K562 (cell line): ENCODE measurements at regions not wholly inside any gene's neighbourhood (a gene's known extent, or its start where the extent isn't known, plus 50 kb on each side); places are given as distances from the start of the nearest gene placed in this dataset.

Experiments used
- ATAC-seq: fragments of 200-7000 bp; cut with Tn5 transposase; 3 replicates; pipeline ENCODE4 v1.9.1; 2020; ENCODE audit warnings: moderate library complexity
- BruUV-seq: library from RNA; stranded (reverse); fragments of 400-500 nt; replicated peaks from 2 replicates; lab custom pipeline; 2021; lab: Mats Ljungman, UMichigan
- CTCF ChIA-PET: fragments of 300-600 bp; formaldehyde crosslinking; extraction: SDS; loops from one replicate; lab custom pipeline; 2021; ENCODE audit warnings: low intra/inter-chr PET ratio; lab: Yijun Ruan, JAX
- POLR2A ChIA-PET: fragments of 300-600, 350-650 bp; sonication (Branson Sonifier 250); formaldehyde crosslinking; extraction: SDS; loops from one replicate; lab custom pipeline; 2021; ENCODE audit warnings: antibody characterized with exemption, inconsistent platforms; lab: Yijun Ruan, JAX
- DNase-seq, 4 experiments: peaks; one replicate each; pipeline versions ENCODE4 v3.0.0 to v3.0.0-alpha.2; 2011 to 2018; ENCODE audit warnings: low spot score in 3 of 4, mixed read lengths in 3 of 4; ENCODE audit errors: extremely low read depth in 1 of 4
- FAIRE-seq: peaks from 2 replicates; lab custom pipeline; 2011; peaks lifted over from hg19 to GRCh38; lab: Jason Lieb, UNC
- H2AFZ ChIP-seq: 2 replicates; pipeline ENCODE4 v1.6.0; 2011; ENCODE audit warnings: low read depth, low read length, control low read depth, inconsistent platforms
- H3K27ac ChIP-seq: fragments of 200-600 bp; 3 replicates; pipeline ENCODE4 v1.8.0; 2011; ENCODE audit warnings: low read depth, mild to moderate bottlenecking, control low read depth, inconsistent platforms, low read length, moderate library complexity, mixed read lengths; ENCODE audit errors: extremely low read depth
- H3K27me3 ChIP-seq, 2 experiments: fragments of 300-600 bp in 1 of 2; 2 replicates in 1 of 2; 3 replicates in 1 of 2; pipeline versions ENCODE4 v1.6.0 to v1.8.0; 2011; ENCODE audit warnings: inconsistent platforms in 2 of 2, low read length in 2 of 2, mild to moderate bottlenecking in 1 of 2, mixed read lengths in 1 of 2, moderate library complexity in 1 of 2; ENCODE audit not compliant: control insufficient read depth in 2 of 2, insufficient read depth in 2 of 2
- H3K36me3 ChIP-seq: fragments of 300-600 bp; 3 replicates; pipeline ENCODE4 v1.8.0; 2011; ENCODE audit warnings: mild to moderate bottlenecking, low read length, inconsistent platforms; ENCODE audit not compliant: control insufficient read depth, insufficient read depth
- H3K4me1 ChIP-seq, 2 experiments: fragments of 200-600 bp in 1 of 2; replicated peaks in 1 of 2; 2 replicates in 1 of 2; 3 replicates in 1 of 2; pipeline versions ENCODE4 v1.5.1 to v1.8.0; 2011; ENCODE audit warnings: inconsistent platforms in 2 of 2, low read length in 2 of 2, mild to moderate bottlenecking in 1 of 2, mixed read lengths in 1 of 2, moderate library complexity in 1 of 2; ENCODE audit not compliant: control insufficient read depth in 2 of 2, insufficient read depth in 2 of 2
- H3K4me2 ChIP-seq: 2 replicates; pipeline ENCODE4 v1.6.1; 2011; ENCODE audit warnings: low read length, control low read depth, inconsistent platforms, mixed read lengths; ENCODE audit not compliant: insufficient read depth
- H3K4me3 ChIP-seq: fragments of 200-600 bp; sonication (generic), shearing (Covaris generic); 2 replicates; pipeline ENCODE4 v1.5.1; 2016; ENCODE audit warnings: control low read depth, inconsistent platforms
- H3K79me2 ChIP-seq: fragments of 200-600 bp; 3 replicates; pipeline ENCODE4 v1.8.0; 2011; ENCODE audit warnings: low read length, inconsistent platforms; ENCODE audit not compliant: control insufficient read depth, insufficient read depth
- H3K9ac ChIP-seq, 2 experiments: 2 replicates each; pipeline versions ENCODE4 v1.6.0 to v1.6.1; 2011; ENCODE audit warnings: low read depth in 2 of 2, low read length in 2 of 2, control low read depth in 1 of 2, inconsistent platforms in 1 of 2, mild to moderate bottlenecking in 1 of 2, mixed read lengths in 1 of 2; ENCODE audit not compliant: insufficient read depth in 1 of 2
- H3K9me1 ChIP-seq: one replicate; pipeline ENCODE4 v1.6.0; 2011; ENCODE audit warnings: inconsistent platforms, mild to moderate bottlenecking, low read length, moderate library complexity; ENCODE audit not compliant: control insufficient read depth, insufficient read depth
- H3K9me3 ChIP-seq: replicated peaks from 2 replicates; pipeline ENCODE4 v1.5.1; 2011; ENCODE audit warnings: low read depth, low read length, inconsistent platforms; ENCODE audit not compliant: control insufficient read depth, insufficient read depth
- H4K20me1 ChIP-seq: replicated peaks from 2 replicates; pipeline ENCODE4 v1.6.1; 2011; ENCODE audit warnings: low read length, inconsistent platforms, mixed read lengths; ENCODE audit not compliant: control insufficient read depth, insufficient read depth
- E2F4 ChIP-seq: sonication (generic); formaldehyde crosslinking; IDR thresholded peaks from 2 replicates; pipeline ENCODE4 v1.8.0; 2022; ENCODE audit warnings: mild to moderate bottlenecking, low read depth, missing genetic modification reagents
- HNRNPL ChIP-seq: fragments of 200-400 bp; formaldehyde crosslinking; IDR thresholded peaks from 2 replicates; pipeline ENCODE4 v1.6.1; 2017; ENCODE audit warnings: low read depth, mild to moderate bottlenecking, low read length
- MITF ChIP-seq: IDR thresholded peaks from 2 replicates; pipeline ENCODE4 v1.6.1; 2014; ENCODE audit warnings: antibody characterized with exemption
- POU5F1 ChIP-seq: fragments of 150-350 bp; IDR thresholded peaks from 2 replicates; pipeline ENCODE4 v1.6.1; 2014; ENCODE audit warnings: borderline replicate concordance, low read length, low read depth, mild to moderate bottlenecking; ENCODE audit not compliant: partially characterized antibody
- ZNF277 ChIP-seq: fragments of 250-450 bp; sonication (Bioruptor Pico); IDR thresholded peaks from 2 replicates; pipeline ENCODE4 v1.8.0; 2022; ENCODE audit warnings: inconsistent platforms, mild to moderate bottlenecking, moderate library complexity, borderline replicate concordance
- WGBS: fragments of 100-300 bp; shearing (Covaris generic); methylation state at CpG from one replicate; pipeline ENCODE4 v1.1.6; 2016; ENCODE audit warnings: low coverage, mixed read lengths; ENCODE audit not compliant: insufficient coverage; ENCODE audit errors: missing lambda C conversion rate; 5-methylcytosine and 5-hydroxymethylcytosine counted together
- in situ Hi-C: fragments of 300-500 bp; cut with MboI; formaldehyde crosslinking; loops from 4 replicates; pipeline ENCODE4 v1.15.0; 2018; ENCODE audit warnings: inconsistent platforms, mixed read lengths
- intact Hi-C: fragments of 100-400 bp; cut with micrococcal nuclease; formaldehyde crosslinking; loops from 2 replicates; pipeline ENCODE4 v1.14.2; 2022

- Histone ChIP-seq H4K20me1 (no peaks in the 10 kb centered on the region), H3K4me2 (no peak overlapping the region), H3K9me3 (no peaks in the 10 kb centered on the region), H3K4me3 (no peak overlapping the region), H2AFZ (no peak overlapping the region), H3K27me3 (no peaks in the 10 kb centered on the region), H3K4me1 (no peaks in the 10 kb centered on the region), H3K36me3 (no peaks in the 10 kb centered on the region), H3K9me1 (no peaks in the 10 kb centered on the region), H3K27ac (no peak overlapping the region), H3K79me2 (no peaks in the 10 kb centered on the region), H3K9ac (no peak overlapping the region)
- no peak for DNase-seq
- ChIA-PET POLR2A (no interaction called here), CTCF (no interaction called here)
- FAIRE-seq = no peak
- ATAC-seq = no peak
- TF ChIP-seq ZNF277 (CRISPR knock-in tag) = no peak
- no peak for TF ChIP-seq HNRNPL
- TF ChIP-seq MITF = no peak
- no peak for TF ChIP-seq E2F4 (CRISPR knock-in tag)
- no peak for TF ChIP-seq POU5F1
- WGBS = 0% methylated on average over 2 of the region's 2 CpGs
- intact Hi-C loops = no loop called here
- in situ Hi-C loops = no loop called here
- no TSS peak for BruUV-seq
Measured at GRCh38 chr20:6629564-6629963, 137.9 kb upstream of the BMP2 start.
